H9 (cell line): ENCODE measurements at regions not wholly inside any gene's neighbourhood (a gene's known extent, or its start where the extent isn't known, plus 50 kb on each side); places are given as distances from the start of the nearest gene placed in this dataset.
A peak's percentile ranks its signal among the peaks of the same experiment; 100 is the strongest.

Experiments used
- DNase-seq: peaks from one replicate; pipeline ENCODE4 v3.0.0-alpha.2; 2017
- H2AFZ ChIP-seq: one replicate; pipeline ENCODE4 v1.6.1; 2013; ENCODE audit warnings: mild to moderate bottlenecking, low read length, control low read depth, moderate library complexity
- H2AK5ac ChIP-seq: 2 replicates; pipeline ENCODE4 v1.6.1; 2013; ENCODE audit warnings: low read length, control low read depth, mixed read lengths; ENCODE audit not compliant: insufficient read length
- H2BK120ac ChIP-seq: one replicate; pipeline ENCODE4 v1.6.1; 2013; ENCODE audit warnings: low read depth, mild to moderate bottlenecking, low read length, control low read depth, inconsistent platforms; ENCODE audit not compliant: poor library complexity, severe bottlenecking
- H2BK12ac ChIP-seq: 2 replicates; pipeline ENCODE4 v1.6.1; 2013; ENCODE audit warnings: low read length, control low read depth, mixed read lengths, low read depth; ENCODE audit not compliant: insufficient read length
- H2BK15ac ChIP-seq: 2 replicates; pipeline ENCODE4 v1.6.1; 2013; ENCODE audit warnings: low read depth, low read length, control low read depth
- H2BK20ac ChIP-seq: one replicate; pipeline ENCODE4 v1.6.1; 2013; ENCODE audit warnings: low read depth, mild to moderate bottlenecking, low read length, control low read depth, inconsistent platforms; ENCODE audit not compliant: poor library complexity, severe bottlenecking
- H2BK5ac ChIP-seq: 2 replicates; pipeline ENCODE4 v1.6.1; 2013; ENCODE audit warnings: low read length, control low read depth, mixed read lengths; ENCODE audit not compliant: insufficient read length
- H3K14ac ChIP-seq: 2 replicates; pipeline ENCODE4 v1.6.1; 2013; ENCODE audit warnings: low read length, control low read depth; ENCODE audit not compliant: insufficient read depth
- H3K18ac ChIP-seq: 2 replicates; pipeline ENCODE4 v1.6.1; 2013; ENCODE audit warnings: low read depth, mild to moderate bottlenecking, mixed read lengths, low read length, control low read depth; ENCODE audit not compliant: insufficient read length
- H3K23ac ChIP-seq: 2 replicates; pipeline ENCODE4 v1.6.1; 2013; ENCODE audit warnings: low read length, control low read depth, mixed read lengths, low read depth; ENCODE audit not compliant: insufficient read length
- H3K23me2 ChIP-seq: 2 replicates; pipeline ENCODE4 v1.6.1; 2013; ENCODE audit warnings: low read depth, mild to moderate bottlenecking, mixed read lengths, low read length, control low read depth; ENCODE audit not compliant: insufficient read length, poor library complexity, severe bottlenecking
- H3K27ac ChIP-seq: 2 replicates; pipeline ENCODE4 v1.5.1; 2013; ENCODE audit warnings: low read length, control low read depth, mixed read lengths, low read depth; ENCODE audit not compliant: insufficient read length
- H3K27me3 ChIP-seq: 2 replicates; pipeline ENCODE4 v1.6.1; 2013; ENCODE audit warnings: low read length, control low read depth, inconsistent platforms; ENCODE audit not compliant: insufficient read depth
- H3K4ac ChIP-seq: 2 replicates; pipeline ENCODE4 v1.6.1; 2013; ENCODE audit warnings: low read depth, mild to moderate bottlenecking, control low read depth, inconsistent platforms, low read length, moderate library complexity
- H3K4me1 ChIP-seq: 2 replicates; pipeline ENCODE4 v1.6.1; 2013; ENCODE audit warnings: low read length, control low read depth, inconsistent platforms; ENCODE audit not compliant: insufficient read depth
- H3K4me2 ChIP-seq: 2 replicates; pipeline ENCODE4 v1.6.1; 2013; ENCODE audit warnings: low read length, control low read depth, mixed read lengths; ENCODE audit not compliant: insufficient read length, insufficient read depth
- H3K56ac ChIP-seq: 2 replicates; pipeline ENCODE4 v1.6.1; 2013; ENCODE audit warnings: low read depth, mild to moderate bottlenecking, mixed read lengths, low read length, control low read depth; ENCODE audit not compliant: insufficient read length
- H3K79me1 ChIP-seq: 2 replicates; pipeline ENCODE4 v1.6.1; 2013; ENCODE audit warnings: low read depth, mild to moderate bottlenecking, moderate library complexity, low read length, control low read depth, inconsistent platforms; ENCODE audit not compliant: insufficient read depth, poor library complexity, severe bottlenecking
- H3K79me2 ChIP-seq: 2 replicates; pipeline ENCODE4 v1.6.1; 2013; ENCODE audit warnings: low read length, control low read depth, inconsistent platforms; ENCODE audit not compliant: insufficient read depth
- H3K9ac ChIP-seq: 2 replicates; pipeline ENCODE4 v1.6.1; 2013; ENCODE audit warnings: low read length, control low read depth, mixed read lengths; ENCODE audit not compliant: insufficient read length; ENCODE audit errors: extremely low read depth
- H3K9me3 ChIP-seq: one replicate; pipeline ENCODE4 v1.6.1; 2013; ENCODE audit warnings: low read depth, low read length, inconsistent platforms; ENCODE audit not compliant: control insufficient read depth
- H3T11ph ChIP-seq: one replicate; pipeline ENCODE4 v1.6.1; 2013; ENCODE audit warnings: mild to moderate bottlenecking, low read length, control low read depth, inconsistent platforms
- H4K20me1 ChIP-seq: one replicate; pipeline ENCODE4 v1.6.1; 2013; ENCODE audit not compliant: control insufficient read depth, insufficient read length, insufficient read depth
- H4K5ac ChIP-seq: 2 replicates; pipeline ENCODE4 v1.6.1; 2013; ENCODE audit warnings: low read depth, mild to moderate bottlenecking, mixed read lengths, low read length, control low read depth; ENCODE audit not compliant: insufficient read length
- H4K8ac ChIP-seq: replicated peaks from 2 replicates; pipeline ENCODE4 v1.6.1; 2013; ENCODE audit warnings: low read length, control low read depth, mixed read lengths, low read depth; ENCODE audit not compliant: insufficient read length
- H4K91ac ChIP-seq: 2 replicates; pipeline ENCODE4 v1.6.1; 2013; ENCODE audit warnings: low read depth, mild to moderate bottlenecking, moderate library complexity, mixed read lengths, low read length, control low read depth; ENCODE audit not compliant: insufficient read length
- H3K27ac Mint-ChIP-seq, 3 experiments: 2 replicates in 2 of 3; 3 replicates in 1 of 3; pipeline ENCODE4 v1.8.0; 2020 to 2021; ENCODE audit warnings: mixed read lengths in 3 of 3, mild to moderate bottlenecking in 1 of 3, moderate library complexity in 1 of 3
- H3K27me3 Mint-ChIP-seq: 2 replicates; pipeline ENCODE4 v1.8.0; 2021; ENCODE audit warnings: low read depth, mild to moderate bottlenecking, moderate library complexity, mixed read lengths
- H3K36me3 Mint-ChIP-seq, 3 experiments: 2 replicates in 2 of 3; 3 replicates in 1 of 3; pipeline ENCODE4 v1.8.0; 2020 to 2021; ENCODE audit warnings: low read depth in 3 of 3, mixed read lengths in 3 of 3; ENCODE audit not compliant: insufficient read depth in 1 of 3
- H3K4me1 Mint-ChIP-seq, 2 experiments: 2 replicates each; pipeline ENCODE4 v1.8.0; 2020; ENCODE audit warnings: mixed read lengths in 2 of 2
- H3K4me3 Mint-ChIP-seq, 2 experiments: 2 replicates in 1 of 2; 3 replicates in 1 of 2; pipeline ENCODE4 v1.8.0; 2020 to 2021; ENCODE audit warnings: mild to moderate bottlenecking in 2 of 2, mixed read lengths in 2 of 2, moderate library complexity in 1 of 2
- H3K9me3 Mint-ChIP-seq, 2 experiments: 2 replicates in 1 of 2; 3 replicates in 1 of 2; pipeline ENCODE4 v1.8.0; 2020; ENCODE audit warnings: mild to moderate bottlenecking in 2 of 2, mixed read lengths in 2 of 2, moderate library complexity in 1 of 2
- CTCF ChIP-seq: fragments of 200-600 bp; sonication (generic); conservative IDR thresholded peaks from 3 replicates; pipeline ENCODE4 v1.8.0; 2021; ENCODE audit warnings: antibody characterized with exemption, mild to moderate bottlenecking

- no peak overlapping the region for H2AFZ ChIP-seq
- H3K27me3 ChIP-seq: no peaks in the 10 kb centered on the region
- H2BK12ac ChIP-seq: no peak overlapping the region
- H4K91ac ChIP-seq: no peak overlapping the region
- H3K9ac ChIP-seq: no peak overlapping the region
- H2BK20ac ChIP-seq: no peak overlapping the region
- H3K79me1 ChIP-seq: no peaks in the 10 kb centered on the region
- peaks cover 0 to 5% (median 3%) of the 10 kb centered on the region in 3 experiments; a peak in 4 of 7 replicates for H3K36me3 Mint-ChIP-seq
- no peak overlapping the region for H3T11ph ChIP-seq
- H3K23me2 ChIP-seq: no peaks in the 10 kb centered on the region
- no peaks in the 10 kb centered on the region for H3K9me3 ChIP-seq
- H3K23ac ChIP-seq: no peak overlapping the region
- H2BK15ac ChIP-seq: no peak overlapping the region
- H3K4me2 ChIP-seq: no peak overlapping the region
- H2BK120ac ChIP-seq: no peak overlapping the region
- DNase-seq: no peak
- no peaks in the 10 kb centered on the region for H3K79me2 ChIP-seq
- no peaks in the 10 kb centered on the region for H3K27me3 Mint-ChIP-seq
- H3K4me1 Mint-ChIP-seq: no peaks in the 10 kb centered on the region
- H3K27ac ChIP-seq: no peak overlapping the region
- H3K4me1 ChIP-seq: no peaks in the 10 kb centered on the region
- H3K56ac ChIP-seq: no peak overlapping the region
- no peaks in the 10 kb centered on the region for H4K20me1 ChIP-seq
- peaks cover 4 to 8% of the 10 kb centered on the region in 2 experiments; a peak in 4 of 5 replicates for H3K9me3 Mint-ChIP-seq
- TF ChIP-seq CTCF: peak; percentile 24; the same call in 1 of the 3 replicates
- no peak overlapping the region for H3K14ac ChIP-seq
- no peak overlapping the region for H2BK5ac ChIP-seq
- H3K27ac Mint-ChIP-seq: no peak overlapping the region
- H2AK5ac ChIP-seq: no peak overlapping the region
- no peak overlapping the region for H4K5ac ChIP-seq
- H3K18ac ChIP-seq: no peak overlapping the region
- H4K8ac ChIP-seq: no peak overlapping the region
- no peak overlapping the region for H3K4ac ChIP-seq
- no peak overlapping the region for H3K4me3 Mint-ChIP-seq
These were observed 73.8 kb downstream of the LSMEM1 start for GRCh38 chr7:112554591-112554990.
